Left ventricle myocardium inferior (tissue), 1 donor: ENCODE measurements at regions not wholly inside any gene's neighbourhood (a gene's known extent, or its start where the extent isn't known, plus 50 kb on each side); places are given as distances from the start of the nearest gene placed in this dataset.
A peak's percentile ranks its signal among the peaks of the same experiment; 100 is the strongest.

Experiments used
- DNase-seq: peaks from one replicate; pipeline ENCODE4 v3.0.0-alpha.2; 2020
- H3K27ac ChIP-seq: fragments of 200-600 bp; replicated peaks from 2 replicates; pipeline ENCODE4 v1.8.0; 2021
- H3K27me3 ChIP-seq: fragments of 200-600 bp; 2 replicates; pipeline ENCODE4 v1.8.0; 2021; ENCODE audit warnings: low read depth
- H3K36me3 ChIP-seq: fragments of 200-600 bp; 2 replicates; pipeline ENCODE4 v1.8.0; 2021
- H3K4me1 ChIP-seq: fragments of 200-600 bp; 2 replicates; pipeline ENCODE4 v1.8.0; 2021
- H3K4me3 ChIP-seq: fragments of 200-600 bp; 2 replicates; pipeline ENCODE4 v1.8.0; 2021; ENCODE audit warnings: mild to moderate bottlenecking, moderate library complexity
- H3K9me3 ChIP-seq: fragments of 200-600 bp; replicated peaks from 2 replicates; pipeline ENCODE4 v1.8.0; 2021
- CTCF ChIP-seq: fragments of 200-600 bp; IDR thresholded peaks from 2 replicates; pipeline ENCODE4 v1.8.0; 2021; ENCODE audit warnings: antibody characterized with exemption, mild to moderate bottlenecking, borderline replicate concordance
- intact Hi-C: fragments of 100-400 bp; cut with micrococcal nuclease; formaldehyde crosslinking; loops from one replicate; pipeline ENCODE4 v1.11.0; 2022
- donor health status: DM: no; HTN: yes; CAD: no; lungs with severe emphysema.

GRCh38 chr1:55990007-55990406 is 589.4 kb downstream of the PLPP3 start:
- no peaks in the 10 kb centered on the region for H3K27me3 ChIP-seq
- peaks cover 8% of the 10 kb centered on the region for H3K4me1 ChIP-seq
- DNase-seq, result no peak
- H3K27ac ChIP-seq, result no peak overlapping the region
- H3K36me3 ChIP-seq, result no peaks in the 10 kb centered on the region
- peaks cover under 1% of the 10 kb centered on the region for H3K9me3 ChIP-seq
- H3K4me3 ChIP-seq, result no peak overlapping the region
- TF ChIP-seq CTCF, result no peak
- intact Hi-C loops, result no loop called here

GRCh38 chr1:55988963-55989452 is 590.4 kb downstream of the PLPP3 start:
- intact Hi-C loops, result no loop called here

GRCh38 chr1:55987491-55988249 is 591.7 kb downstream of the PLPP3 start:
- peaks cover 8% of the 10 kb centered on the region for H3K4me1 ChIP-seq
- intact Hi-C loops, result no loop called here
- H3K27ac ChIP-seq, result peak overlapping the region; percentile 20
- no peaks in the 10 kb centered on the region for H3K27me3 ChIP-seq
- H3K9me3 ChIP-seq, result no peaks in the 10 kb centered on the region
- DNase-seq, result no peak
- H3K36me3 ChIP-seq, result no peaks in the 10 kb centered on the region
- no peak overlapping the region for H3K4me3 ChIP-seq
- no peak for TF ChIP-seq CTCF

More at GRCh38 chr1:55988963-55989452, 590.4 kb downstream of the PLPP3 start:
- no peak for TF ChIP-seq CTCF
- H3K27ac ChIP-seq, result no peak overlapping the region
- H3K4me3 ChIP-seq, result no peak overlapping the region
- no peaks in the 10 kb centered on the region for H3K27me3 ChIP-seq
- DNase-seq, result no peak
- no peaks in the 10 kb centered on the region for H3K9me3 ChIP-seq
- no peaks in the 10 kb centered on the region for H3K36me3 ChIP-seq
- H3K4me1 ChIP-seq, result peaks cover 8% of the 10 kb centered on the region

- H3K36me3 ChIP-seq, result no peaks in the 10 kb centered on the region
- intact Hi-C loops, result no loop called here
- no peaks in the 10 kb centered on the region for H3K9me3 ChIP-seq
- H3K4me3 ChIP-seq, result no peak overlapping the region
- no peak for DNase-seq
- H3K27ac ChIP-seq, result no peak overlapping the region
- no peaks in the 10 kb centered on the region for H3K27me3 ChIP-seq
- no peak for TF ChIP-seq CTCF
- H3K4me1 ChIP-seq, result peaks cover 8% of the 10 kb centered on the region
Observed at GRCh38 chr1:55986003-55986402, 593.4 kb downstream of the PLPP3 start.

GRCh38 chr1:55981010-55981650 is 598.2 kb downstream of the PLPP3 start:
- intact Hi-C loops, result no loop called here
- Histone ChIP-seq H3K4me1 (no peaks in the 10 kb centered on the region), H3K4me3 (no peak overlapping the region), H3K27me3 (no peaks in the 10 kb centered on the region), H3K27ac (no peak overlapping the region), H3K36me3 (no peaks in the 10 kb centered on the region), H3K9me3 (peaks cover 17% of the 10 kb centered on the region)
- no peak for DNase-seq
- TF ChIP-seq CTCF, result no peak
